Suprapubic skin (tissue), 4 donors: ENCODE measurements at regions not wholly inside any gene's neighbourhood (a gene's known extent, or its start where the extent isn't known, plus 50 kb on each side); places are given as distances from the start of the nearest gene placed in this dataset.
A peak's percentile ranks its signal among the peaks of the same experiment; 100 is the strongest.

Experiments used
- DNase-seq, 2 donors: peaks; one replicate each; pipeline ENCODE4 v3.0.0-alpha.2; 2019; ENCODE audit warnings: low spot score in 2 of 2
- H3K27ac ChIP-seq: fragments of 200-600 bp; sonication (generic); one replicate; pipeline ENCODE4 v1.5.1; 2019
- H3K27me3 ChIP-seq: fragments of 200-600 bp; sonication (generic); one replicate; pipeline ENCODE4 v1.5.1; 2019
- H3K36me3 ChIP-seq: fragments of 200-600 bp; sonication (generic); one replicate; pipeline ENCODE4 v1.5.1; 2019
- H3K4me1 ChIP-seq: fragments of 200-600 bp; sonication (generic); one replicate; pipeline ENCODE4 v1.5.1; 2019
- H3K4me3 ChIP-seq: fragments of 200-600 bp; sonication (generic); one replicate; pipeline ENCODE4 v1.5.1; 2019; ENCODE audit warnings: mild to moderate bottlenecking
- H3K9me3 ChIP-seq: fragments of 200-600 bp; sonication (generic); one replicate; pipeline ENCODE4 v1.5.1; 2019
- EP300 ChIP-seq: sonication (generic); formaldehyde crosslinking; IDR thresholded peaks from one replicate; pipeline ENCODE4 v1.6.1; 2017; ENCODE audit warnings: antibody characterized with exemption
- POLR2A ChIP-seq, 2 donors: fragments of 450-650 bp; IDR thresholded peaks; one replicate each; pipeline ENCODE4 v1.6.1; 2017; ENCODE audit warnings: antibody characterized with exemption in 2 of 2, mild to moderate bottlenecking in 2 of 2, moderate library complexity in 2 of 2
- POLR2AphosphoS5 ChIP-seq, 3 donors: sonication (generic); formaldehyde crosslinking; IDR thresholded peaks; one replicate each; pipeline ENCODE4 v1.6.1; 2017; ENCODE audit warnings: antibody characterized with exemption in 3 of 3
- WGBS: methylation state at CpG from one replicate; pipeline ENCODE4 v1.1.5; 2018; 5-methylcytosine and 5-hydroxymethylcytosine counted together
- TF ChIP-seq, protein P1 (sequence below), 2 donors: fragments of 200-600 bp in 1 of 2; fragments of 450-650 bp in 1 of 2; sonication (generic) in 1 of 2; IDR thresholded peaks; one replicate each; pipeline ENCODE4 v1.5.1; 2016 to 2019; ENCODE audit warnings: antibody characterized with exemption in 2 of 2, mild to moderate bottlenecking in 1 of 2, moderate library complexity in 1 of 2

DNA sequence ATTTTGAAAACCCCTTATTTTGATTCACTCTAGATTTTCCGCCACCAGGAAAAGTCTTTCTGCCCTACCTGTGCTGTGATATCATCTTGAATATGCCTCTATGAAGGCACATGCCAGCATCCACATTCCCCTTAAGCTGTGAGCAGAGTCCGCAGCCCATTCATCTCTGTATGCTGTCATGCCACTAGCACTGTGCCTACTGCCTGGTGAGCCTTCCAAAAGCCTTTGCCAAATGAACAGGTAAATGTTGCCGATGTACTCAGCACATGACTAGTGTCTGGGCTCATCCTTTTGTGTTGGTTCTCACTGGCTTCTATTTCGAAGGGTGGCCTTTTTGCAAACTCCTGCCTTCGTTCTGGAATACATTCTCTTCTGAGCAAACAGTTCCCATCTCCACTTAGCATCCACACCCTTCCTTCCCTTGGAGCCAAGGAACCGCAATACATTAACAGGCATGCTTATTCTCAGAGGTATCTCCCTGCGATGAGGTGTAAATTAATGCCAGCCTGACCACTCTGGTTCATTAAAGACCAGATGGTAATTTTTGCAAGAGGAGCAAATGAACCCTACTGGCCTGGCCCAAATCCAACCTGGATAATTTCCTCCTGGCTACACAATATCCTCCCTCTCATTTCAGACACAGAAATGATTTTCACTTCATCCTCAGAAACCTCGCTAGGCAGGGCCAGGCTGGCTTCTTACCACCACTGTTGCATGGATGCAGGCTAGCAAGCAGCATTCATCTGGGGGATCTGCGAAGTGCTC lies 339.7 kb upstream of the NFE2L3 start:
- no peak overlapping the region for H3K4me3 ChIP-seq
- WGBS = 83% methylated on average over 9 of the region's 9 CpGs
- H3K27ac ChIP-seq = no peak overlapping the region
- no peak for TF ChIP-seq POLR2AphosphoS5 (IDR thresholded peaks at IDR 0.05)
- TF ChIP-seq, protein P1, sequence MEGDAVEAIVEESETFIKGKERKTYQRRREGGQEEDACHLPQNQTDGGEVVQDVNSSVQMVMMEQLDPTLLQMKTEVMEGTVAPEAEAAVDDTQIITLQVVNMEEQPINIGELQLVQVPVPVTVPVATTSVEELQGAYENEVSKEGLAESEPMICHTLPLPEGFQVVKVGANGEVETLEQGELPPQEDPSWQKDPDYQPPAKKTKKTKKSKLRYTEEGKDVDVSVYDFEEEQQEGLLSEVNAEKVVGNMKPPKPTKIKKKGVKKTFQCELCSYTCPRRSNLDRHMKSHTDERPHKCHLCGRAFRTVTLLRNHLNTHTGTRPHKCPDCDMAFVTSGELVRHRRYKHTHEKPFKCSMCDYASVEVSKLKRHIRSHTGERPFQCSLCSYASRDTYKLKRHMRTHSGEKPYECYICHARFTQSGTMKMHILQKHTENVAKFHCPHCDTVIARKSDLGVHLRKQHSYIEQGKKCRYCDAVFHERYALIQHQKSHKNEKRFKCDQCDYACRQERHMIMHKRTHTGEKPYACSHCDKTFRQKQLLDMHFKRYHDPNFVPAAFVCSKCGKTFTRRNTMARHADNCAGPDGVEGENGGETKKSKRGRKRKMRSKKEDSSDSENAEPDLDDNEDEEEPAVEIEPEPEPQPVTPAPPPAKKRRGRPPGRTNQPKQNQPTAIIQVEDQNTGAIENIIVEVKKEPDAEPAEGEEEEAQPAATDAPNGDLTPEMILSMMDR (IDR thresholded peaks at IDR 0.05) = no peak
- no peak for TF ChIP-seq POLR2A (IDR thresholded peaks at IDR 0.05)
- no peak for TF ChIP-seq EP300
- no peaks in the 10 kb centered on the region for H3K36me3 ChIP-seq
- no peaks in the 10 kb centered on the region for H3K4me1 ChIP-seq
- no peaks in the 10 kb centered on the region for H3K27me3 ChIP-seq
- no peak for DNase-seq
- no peaks in the 10 kb centered on the region for H3K9me3 ChIP-seq

DNA sequence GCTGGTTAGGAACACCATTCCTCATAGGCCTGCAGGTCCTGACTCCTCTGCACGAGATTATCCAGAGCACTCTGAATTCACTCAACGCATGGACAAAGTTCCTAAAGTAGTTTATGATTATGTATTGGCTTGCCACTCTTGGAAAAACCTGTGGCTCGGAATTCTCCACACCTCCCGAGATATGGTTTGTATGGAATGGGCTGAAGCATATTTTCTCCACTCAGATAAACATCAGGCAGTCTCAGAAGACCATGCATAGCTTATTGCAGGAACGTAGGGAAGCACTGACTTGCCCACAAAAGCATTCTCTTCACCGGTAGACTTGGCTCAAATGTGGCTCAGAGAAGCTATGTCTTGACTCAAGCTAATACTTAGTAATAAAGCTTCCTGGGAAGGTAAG lies 338.6 kb upstream of the NFE2L3 start:
- H3K4me1 ChIP-seq = no peaks in the 10 kb centered on the region
- no peaks in the 10 kb centered on the region for H3K27me3 ChIP-seq
- no peaks in the 10 kb centered on the region for H3K36me3 ChIP-seq
- no peak for DNase-seq
- no peak overlapping the region for H3K27ac ChIP-seq
- H3K4me3 ChIP-seq = no peak overlapping the region
- TF ChIP-seq POLR2A (IDR thresholded peaks at IDR 0.05) (no peak), POLR2AphosphoS5 (IDR thresholded peaks at IDR 0.05) (no peak), EP300 (no peak)
- TF ChIP-seq, protein P1 (IDR thresholded peaks at IDR 0.05) = no peak
- no peaks in the 10 kb centered on the region for H3K9me3 ChIP-seq
- 90% methylated on average over 6 of the region's 6 CpGs for WGBS

DNA sequence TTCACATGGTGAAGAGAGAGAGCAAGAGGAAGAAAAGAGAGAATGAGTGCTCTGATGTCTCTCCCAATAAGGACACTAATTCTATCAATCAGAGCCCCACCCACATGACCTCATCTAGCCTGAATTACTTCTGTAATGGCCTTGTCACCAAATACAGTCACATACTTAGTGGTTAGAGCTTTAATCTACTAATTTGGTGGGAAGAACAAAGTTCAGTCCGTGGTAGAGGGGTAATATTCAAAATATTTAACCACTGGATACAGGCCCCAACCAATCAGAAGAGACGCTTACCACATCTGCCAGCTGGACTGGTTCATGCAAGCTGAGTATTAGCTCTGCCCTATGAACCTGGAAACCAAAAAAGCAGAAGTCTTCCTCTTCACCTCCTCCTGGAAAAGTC lies 336.3 kb upstream of the NFE2L3 start:
- TF ChIP-seq, protein P1 (IDR thresholded peaks at IDR 0.05) = no peak
- TF ChIP-seq POLR2A (IDR thresholded peaks at IDR 0.05) = no peak
- TF ChIP-seq EP300 = no peak
- no peak for TF ChIP-seq POLR2AphosphoS5 (IDR thresholded peaks at IDR 0.05)
- 83% methylated on average over 2 of the region's 2 CpGs for WGBS
- Histone ChIP-seq H3K4me3 (no peak overlapping the region), H3K4me1 (no peaks in the 10 kb centered on the region), H3K9me3 (no peaks in the 10 kb centered on the region), H3K27me3 (no peaks in the 10 kb centered on the region), H3K27ac (no peak overlapping the region), H3K36me3 (no peaks in the 10 kb centered on the region)
- DNase-seq = no peak

DNA sequence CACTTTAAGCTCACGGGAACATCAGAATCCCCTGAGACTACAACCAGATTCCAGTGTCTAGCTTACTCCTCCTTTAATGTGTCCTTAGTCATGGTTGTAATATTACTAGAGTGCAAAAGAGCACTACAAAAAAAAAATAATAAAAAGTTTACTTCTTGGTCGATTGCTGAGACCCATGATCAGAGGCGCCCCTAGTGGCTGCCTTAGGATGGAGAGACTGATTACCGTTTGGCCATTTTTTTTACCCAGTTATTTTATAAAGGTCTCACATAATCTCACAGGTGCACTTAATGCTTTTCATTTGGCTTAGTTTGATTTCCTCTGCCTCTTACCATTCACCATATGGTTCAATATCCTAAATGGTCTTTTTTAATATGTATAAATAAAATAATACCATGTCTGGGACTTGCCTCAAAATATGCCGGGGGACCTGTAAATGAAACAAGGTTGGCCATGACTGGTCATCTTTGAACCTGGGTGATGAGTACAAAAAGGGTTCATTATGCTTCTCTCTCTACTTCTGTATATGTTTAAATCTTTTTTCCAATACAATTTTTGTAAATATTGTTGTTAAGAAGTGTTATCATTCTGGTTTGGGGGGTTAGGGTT lies 331.5 kb upstream of the NFE2L3 start:
- TF ChIP-seq, protein P1 (IDR thresholded peaks at IDR 0.05) = peak in 1 of 2 donors; percentile 19
- TF ChIP-seq POLR2AphosphoS5 (IDR thresholded peaks at IDR 0.05) = no peak
- Histone ChIP-seq H3K27ac (no peak overlapping the region), H3K27me3 (no peaks in the 10 kb centered on the region), H3K4me3 (no peak overlapping the region), H3K4me1 (no peaks in the 10 kb centered on the region), H3K9me3 (no peaks in the 10 kb centered on the region), H3K36me3 (no peaks in the 10 kb centered on the region)
- WGBS = 74% methylated on average over 5 of the region's 5 CpGs
- no peak for DNase-seq

DNA sequence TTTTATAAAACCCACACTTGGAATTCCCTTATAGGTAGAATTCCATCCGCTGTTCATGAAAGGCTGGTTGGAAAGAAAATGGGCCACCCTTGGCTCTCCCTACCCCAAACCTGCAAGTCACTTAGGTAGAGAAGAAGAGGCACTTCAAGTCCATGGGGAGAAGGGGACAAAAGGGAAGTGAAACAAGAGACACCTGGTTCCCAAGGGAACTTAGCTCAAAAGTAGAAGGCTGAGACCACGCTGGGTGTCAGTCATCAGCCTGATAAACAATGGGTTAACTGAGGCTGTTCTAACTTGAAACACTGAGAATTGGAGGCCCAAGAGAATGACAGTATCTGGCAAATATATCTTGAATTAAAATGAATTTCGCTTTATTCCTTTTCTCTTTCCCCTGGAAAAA lies 330.8 kb upstream of the NFE2L3 start:
- no peaks in the 10 kb centered on the region for H3K27me3 ChIP-seq
- no peak overlapping the region for H3K4me3 ChIP-seq
- H3K9me3 ChIP-seq = no peaks in the 10 kb centered on the region
- H3K27ac ChIP-seq = no peak overlapping the region
- no peak for TF ChIP-seq EP300
- TF ChIP-seq, protein P1 (IDR thresholded peaks at IDR 0.05) = no peak
- no peak for TF ChIP-seq POLR2AphosphoS5 (IDR thresholded peaks at IDR 0.05)
- no peak for TF ChIP-seq POLR2A (IDR thresholded peaks at IDR 0.05)
- no peaks in the 10 kb centered on the region for H3K4me1 ChIP-seq
- WGBS = 90% methylated on average over 3 of the region's 3 CpGs
- no peak for DNase-seq
- no peaks in the 10 kb centered on the region for H3K36me3 ChIP-seq
